BJ (cell line): ENCODE measurements at regions not wholly inside any gene's neighbourhood (a gene's known extent, or its start where the extent isn't known, plus 50 kb on each side); places are given as distances from the start of the nearest gene placed in this dataset.
"Not testable (repeated sequence)": the region's sequence is repeated elsewhere in the genome, so short reads cannot be mapped to it uniquely, and the experiment has no call there.

Source experiments
- CTCF ChIA-PET: fragments of 350-600 bp; formaldehyde crosslinking; extraction: SDS; loops from one replicate; lab custom pipeline; 2021; ENCODE audit warnings: antibody characterized with exemption, inconsistent platforms; lab: Yijun Ruan, JAX
- POLR2A ChIA-PET: fragments of 300-600 bp; sonication (Branson Sonifier 250); formaldehyde crosslinking; extraction: SDS; loops from one replicate; lab custom pipeline; 2021; ENCODE audit warnings: antibody characterized with exemption; lab: Charles Lee
- DNase-seq: peaks from one replicate; pipeline ENCODE4 v3.0.0-alpha.2; 2011; ENCODE audit warnings: low read depth
- H3K27me3 ChIP-seq: 2 replicates; pipeline ENCODE4 v1.6.0; 2011; ENCODE audit warnings: low read length; ENCODE audit not compliant: control insufficient read depth, insufficient read depth
- H3K36me3 ChIP-seq: 2 replicates; pipeline ENCODE4 v1.5.1; 2011; ENCODE audit warnings: low read length; ENCODE audit not compliant: control insufficient read depth, insufficient read depth
- H3K4me3 ChIP-seq: 2 replicates; pipeline ENCODE4 v1.5.1; 2011; ENCODE audit warnings: low read depth, mild to moderate bottlenecking, control low read depth, low read length
- CTCF ChIP-seq: IDR thresholded peaks from 2 replicates; pipeline ENCODE4 v1.5.1; 2011; ENCODE audit warnings: low read depth, mild to moderate bottlenecking, control low read depth, inconsistent platforms, low read length, moderate library complexity; ENCODE audit not compliant: insufficient read depth

DNA sequence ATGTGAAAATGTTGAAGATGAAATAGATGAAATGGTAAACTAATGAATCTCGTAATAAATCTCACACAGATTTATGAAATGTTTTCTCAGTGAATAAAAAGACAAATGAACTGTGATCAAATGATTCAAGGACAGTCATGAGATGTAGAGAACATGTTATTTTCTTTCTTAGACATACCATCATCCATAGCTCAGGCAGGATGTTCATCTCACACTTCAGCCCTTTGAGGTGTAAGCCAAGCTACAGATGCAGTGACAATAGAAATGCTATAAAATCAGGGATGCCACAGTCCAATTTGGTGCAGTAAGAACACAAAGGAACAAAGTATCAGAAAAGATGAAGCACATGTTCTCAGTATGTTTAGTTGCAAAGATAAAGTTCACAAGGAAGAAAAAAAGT is 242.7 kb upstream of the KRR1 start:
- no peak for DNase-seq
- Histone ChIP-seq H3K36me3 (no peaks in the 10 kb centered on the region), H3K27me3 (no peaks in the 10 kb centered on the region), H3K4me3 (no peak overlapping the region)
- POLR2A ChIA-PET, result interaction anchor here (0.6 kb wide), 1 partner anchor 278 kb away, joined by 3 read pairs; the partner anchor contains the start of gene PHLDA1
- TF ChIP-seq CTCF, result no peak
- CTCF ChIA-PET, result interaction anchor here (1.0 to 1.4 kb wide), 2 partner anchors 13 to 283 kb away, joined by 3 to 5 read pairs; no protein-coding TSS in a partner anchor

GRCh38 chr12:75751769-75752471 is 240.5 kb upstream of the KRR1 start:
- ChIA-PET CTCF (no interaction called here), POLR2A (no interaction called here)
- no peak for TF ChIP-seq CTCF
- Histone ChIP-seq H3K4me3 (no peak overlapping the region), H3K36me3 (no peaks in the 10 kb centered on the region), H3K27me3 (no peaks in the 10 kb centered on the region)
- DNase-seq, result no peak

- DNase-seq, result peak; percentile 16
- CTCF ChIA-PET, result interaction anchor here (0.6 kb wide), 2 partner anchors 127 to 783 kb away, joined by 3 to 4 read pairs; no protein-coding TSS in a partner anchor
- no peak for TF ChIP-seq CTCF
- Histone ChIP-seq H3K27me3 (no peaks in the 10 kb centered on the region), H3K4me3 (no peak overlapping the region), H3K36me3 (no peaks in the 10 kb centered on the region)
- POLR2A ChIA-PET, result interaction anchor here (0.5 to 0.6 kb wide), 2 partner anchors 12 to 283 kb away, joined by 3 to 5 read pairs; no protein-coding TSS in a partner anchor
Measured at GRCh38 chr12:75750716-75751306, 239.4 kb upstream of the KRR1 start.

DNA sequence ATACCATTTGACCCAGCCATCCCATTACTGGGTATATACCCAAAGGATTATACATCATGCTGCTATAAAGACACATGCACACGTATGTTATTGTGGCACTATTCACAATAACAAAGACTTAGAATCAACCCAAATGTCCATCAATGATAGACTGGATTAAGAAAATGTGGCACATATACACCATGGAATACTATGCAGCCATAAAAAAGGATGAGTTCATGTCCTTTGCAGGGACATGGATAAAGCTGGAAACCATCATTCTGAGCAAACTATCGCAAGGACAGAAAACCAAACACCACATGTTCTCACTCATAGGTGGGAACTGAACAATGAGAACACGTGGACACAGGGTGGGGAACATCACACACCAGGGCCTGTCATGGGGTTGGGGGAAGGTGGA is 237.6 kb upstream of the KRR1 start:
- CTCF ChIA-PET, H3K27me3 ChIP-seq, H3K4me3 ChIP-seq, DNase-seq, H3K36me3 ChIP-seq, POLR2A ChIA-PET: not testable (repeated sequence)

DNA sequence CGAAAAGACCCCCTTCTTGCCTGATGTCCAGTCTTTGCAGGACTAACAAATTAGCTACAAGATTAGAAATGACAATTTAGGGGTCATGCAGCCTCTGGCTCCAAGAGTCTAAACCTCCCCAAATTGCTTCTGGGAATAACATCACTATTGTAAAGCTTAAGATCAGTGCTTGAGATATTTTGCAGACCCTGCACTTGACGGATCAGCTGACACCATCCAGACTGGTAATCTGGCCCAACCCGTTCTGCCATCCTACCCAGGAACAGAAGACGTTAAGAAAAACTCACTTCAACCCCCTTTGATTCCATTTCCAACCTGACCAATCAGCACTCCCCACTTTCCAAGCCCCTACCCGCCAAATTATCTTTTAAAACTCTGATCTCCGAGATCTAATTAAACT is 236.7 kb upstream of the KRR1 start:
- ChIA-PET CTCF (interaction anchor here (2.7 kb wide), 1 partner anchor 11 kb away, joined by 8 read pairs; no protein-coding TSS in a partner anchor), POLR2A (no interaction called here)
- Histone ChIP-seq H3K27me3 (no peaks in the 10 kb centered on the region), H3K4me3 (no peak overlapping the region), H3K36me3 (no peaks in the 10 kb centered on the region)
- no peak for TF ChIP-seq CTCF
- DNase-seq, result no peak
